H1 (cell line): ENCODE measurements at regions not wholly inside any gene's neighbourhood (a gene's known extent, or its start where the extent isn't known, plus 50 kb on each side); places are given as distances from the start of the nearest gene placed in this dataset.

Experiments used
- CTCF ChIA-PET: fragments of 300-600 bp; sonication (Branson Sonifier 250); formaldehyde crosslinking; loops from one replicate; lab custom pipeline; 2021; ENCODE audit not compliant: partially characterized antibody; lab: Charles Lee
- POLR2A ChIA-PET: fragments of 300-600 bp; sonication (Branson Sonifier 250); formaldehyde crosslinking; loops from one replicate; lab custom pipeline; 2021; ENCODE audit warnings: inconsistent platforms; ENCODE audit not compliant: partially characterized antibody; lab: Charles Lee
- DNase-seq, 2 experiments: peaks; one replicate each; pipeline versions ENCODE4 v3.0.0 to v3.0.0-alpha.2; 2010 to 2022; ENCODE audit warnings: low spot score in 2 of 2, low read depth in 1 of 2, mixed read lengths in 1 of 2
- FAIRE-seq: peaks from 2 replicates; lab custom pipeline; 2011; peaks lifted over from hg19 to GRCh38; lab: Jason Lieb, UNC
- H2AFZ ChIP-seq: 2 replicates; pipeline ENCODE4 v1.8.1; 2012; ENCODE audit warnings: low read length, inconsistent platforms
- H2AK5ac ChIP-seq: 2 replicates; pipeline ENCODE4 v1.6.1; 2013; ENCODE audit warnings: low read depth, low read length
- H2BK120ac ChIP-seq: replicated peaks from 2 replicates; pipeline ENCODE3; 2013; ENCODE audit warnings: low read depth, low read length, inconsistent platforms
- H2BK12ac ChIP-seq: 2 replicates; pipeline ENCODE4 v1.6.1; 2013; ENCODE audit warnings: low read depth, low read length
- H2BK15ac ChIP-seq: 2 replicates; pipeline ENCODE4 v1.6.1; 2013; ENCODE audit warnings: low read length
- H2BK20ac ChIP-seq: 2 replicates; pipeline ENCODE4 v1.6.1; 2013; ENCODE audit warnings: low read length
- H2BK5ac ChIP-seq: 2 replicates; pipeline ENCODE4 v1.6.1; 2013; ENCODE audit warnings: low read depth, low read length
- H3K14ac ChIP-seq: 2 replicates; pipeline ENCODE4 v1.6.1; 2013; ENCODE audit warnings: inconsistent platforms; ENCODE audit not compliant: insufficient read length
- H3K18ac ChIP-seq: 2 replicates; pipeline ENCODE4 v1.6.1; 2013; ENCODE audit warnings: low read length; ENCODE audit errors: extremely low read depth
- H3K23ac ChIP-seq: 2 replicates; pipeline ENCODE4 v1.6.1; 2013; ENCODE audit warnings: inconsistent platforms; ENCODE audit not compliant: insufficient read length
- H3K23me2 ChIP-seq: 2 replicates; pipeline ENCODE4 v1.6.1; 2013; ENCODE audit warnings: low read depth, low read length
- H3K27ac ChIP-seq: 2 replicates; pipeline ENCODE4 v1.6.1; 2011; ENCODE audit warnings: low read depth, low read length, inconsistent platforms
- H3K27me3 ChIP-seq, 4 experiments: replicated peaks in 1 of 4; 1 replicate in 1 of 4; 2 replicates in 3 of 4; pipeline versions ENCODE4 v1.6.1 to v1.8.1; 2011 to 2013; ENCODE audit warnings: low read length in 3 of 4, mild to moderate bottlenecking in 3 of 4, inconsistent platforms in 2 of 4, mixed read lengths in 2 of 4, moderate library complexity in 1 of 4; ENCODE audit not compliant: control insufficient read depth in 3 of 4, insufficient read depth in 3 of 4; ENCODE audit errors: extremely low read depth in 1 of 4
- H3K36me3 ChIP-seq, 4 experiments: 2 replicates each; pipeline versions ENCODE4 v1.6.1 to v1.8.1; 2011 to 2013; ENCODE audit warnings: mild to moderate bottlenecking in 4 of 4, low read length in 3 of 4, moderate library complexity in 2 of 4, control low read depth in 1 of 4, inconsistent platforms in 1 of 4; ENCODE audit not compliant: insufficient read depth in 4 of 4, control insufficient read depth in 2 of 4
- H3K4ac ChIP-seq: replicated peaks from 2 replicates; pipeline ENCODE3; 2013; ENCODE audit warnings: low read length, low read depth, mixed read lengths, inconsistent platforms; ENCODE audit not compliant: insufficient read length
- H3K4me1 ChIP-seq, 4 experiments: replicated peaks in 1 of 4; 1 replicate in 1 of 4; 2 replicates in 3 of 4; pipeline versions ENCODE4 v1.6.1 to v1.8.1; 2011 to 2013; ENCODE audit warnings: low read length in 3 of 4, inconsistent platforms in 2 of 4, mixed read lengths in 1 of 4; ENCODE audit not compliant: insufficient read depth in 4 of 4, control insufficient read depth in 3 of 4
- H3K4me2 ChIP-seq, 2 experiments: 2 replicates each; pipeline versions ENCODE4 v1.6.1 to v1.8.1; 2011 to 2013; ENCODE audit warnings: low read depth in 2 of 2, low read length in 2 of 2, control low read depth in 1 of 2, inconsistent platforms in 1 of 2, mild to moderate bottlenecking in 1 of 2; ENCODE audit not compliant: insufficient read depth in 1 of 2
- H3K4me3 ChIP-seq, 4 experiments: fragments of 200-600, 300-600 bp in 1 of 4; sonication (generic), shearing (Covaris generic), sonication (Bioruptor Twin) in 1 of 4; 2 replicates each; pipeline versions ENCODE4 v1.5.1 to v1.8.1; 2011 to 2016; ENCODE audit warnings: low read length in 4 of 4, low read depth in 3 of 4, control low read depth in 2 of 4, inconsistent platforms in 2 of 4, mild to moderate bottlenecking in 2 of 4, mixed read lengths in 1 of 4, moderate library complexity in 1 of 4; ENCODE audit not compliant: insufficient read depth in 2 of 4; ENCODE audit errors: extremely low read depth in 1 of 4
- H3K56ac ChIP-seq: replicated peaks from 2 replicates; pipeline ENCODE3; 2013; ENCODE audit warnings: low read depth, mild to moderate bottlenecking, mixed read lengths, low read length, inconsistent platforms; ENCODE audit not compliant: insufficient read length
- H3K79me1 ChIP-seq: 2 replicates; pipeline ENCODE4 v1.6.1; 2013; ENCODE audit warnings: low read depth, low read length, control low read depth
- H3K79me2 ChIP-seq, 2 experiments: 2 replicates each; pipeline versions ENCODE4 v1.6.1 to v1.8.1; 2012 to 2013; ENCODE audit warnings: low read length in 2 of 2, mild to moderate bottlenecking in 2 of 2, inconsistent platforms in 1 of 2; ENCODE audit not compliant: insufficient read depth in 2 of 2, control insufficient read depth in 1 of 2
- H3K9ac ChIP-seq, 4 experiments: replicated peaks in 1 of 4; 1 replicate in 1 of 4; 2 replicates in 3 of 4; pipeline versions ENCODE4 v1.6.1 to v1.8.1; 2011 to 2013; ENCODE audit warnings: low read depth in 3 of 4, low read length in 3 of 4, control low read depth in 2 of 4, mild to moderate bottlenecking in 2 of 4, moderate library complexity in 2 of 4, inconsistent platforms in 1 of 4; ENCODE audit errors: extremely low read depth in 1 of 4
- H3K9me3 ChIP-seq, 2 experiments: 2 replicates each; pipeline versions ENCODE4 v1.6.1 to v1.8.1; 2012 to 2013; ENCODE audit warnings: mild to moderate bottlenecking in 2 of 2, moderate library complexity in 2 of 2, control low read depth in 1 of 2, inconsistent platforms in 1 of 2, low read depth in 1 of 2, low read length in 1 of 2, mixed read lengths in 1 of 2; ENCODE audit not compliant: insufficient read depth in 2 of 2
- H4K20me1 ChIP-seq, 2 experiments: replicated peaks in 1 of 2; 2 replicates each; pipeline versions ENCODE3 to v1.8.1; 2011 to 2013; ENCODE audit warnings: inconsistent platforms in 2 of 2, low read length in 2 of 2, mild to moderate bottlenecking in 1 of 2; ENCODE audit not compliant: insufficient read depth in 2 of 2, control insufficient read depth in 1 of 2
- H4K5ac ChIP-seq: 2 replicates; pipeline ENCODE4 v1.6.1; 2013; ENCODE audit warnings: low read length, low read depth, mixed read lengths, inconsistent platforms; ENCODE audit not compliant: insufficient read length
- H4K8ac ChIP-seq: 2 replicates; pipeline ENCODE4 v1.8.0; 2013; ENCODE audit warnings: mild to moderate bottlenecking, moderate library complexity, low read length, inconsistent platforms; ENCODE audit not compliant: insufficient read depth; ENCODE audit errors: extremely low read depth
- H4K91ac ChIP-seq: replicated peaks from 2 replicates; pipeline ENCODE3; 2013; ENCODE audit warnings: low read length, mixed read lengths, inconsistent platforms; ENCODE audit not compliant: insufficient read length
- ATF3 ChIP-seq: IDR thresholded peaks from 2 replicates; pipeline ENCODE4 v1.6.1; 2011; ENCODE audit warnings: low read depth, mild to moderate bottlenecking, low read length; ENCODE audit not compliant: insufficient read depth
- BCL11A ChIP-seq, 2 experiments: IDR thresholded peaks; one replicate each; pipeline ENCODE4 v1.6.1; 2011; ENCODE audit warnings: low read depth in 2 of 2, low read length in 2 of 2, mild to moderate bottlenecking in 2 of 2
- BRCA1 ChIP-seq: IDR thresholded peaks from 2 replicates; pipeline ENCODE4 v1.6.1; 2012; ENCODE audit warnings: low read depth, low read length, improper control_type of control experiment
- CBX8 ChIP-seq: fragments of 300-800, 300-1000 bp; sonication (generic); IDR thresholded peaks from 2 replicates; pipeline ENCODE4 v1.7.1; 2016; ENCODE audit warnings: low read depth, low read length, borderline replicate concordance
- MAFK ChIP-seq: IDR thresholded peaks from 2 replicates; pipeline ENCODE4 v1.6.1; 2012; ENCODE audit warnings: low read depth, mild to moderate bottlenecking, improper control_type of control experiment, low read length
- RAD21 ChIP-seq, 2 experiments: IDR thresholded peaks in 1 of 2; conservative IDR thresholded peaks in 1 of 2; 2 replicates each; pipeline ENCODE4 v1.6.1; 2011; ENCODE audit warnings: low read depth in 2 of 2, low read length in 2 of 2, improper control_type of control experiment in 1 of 2, inconsistent platforms in 1 of 2, mild to moderate bottlenecking in 1 of 2, moderate library complexity in 1 of 2
- SIN3A ChIP-seq, 2 experiments: IDR thresholded peaks in 1 of 2; conservative IDR thresholded peaks in 1 of 2; 2 replicates each; pipeline ENCODE4 v1.6.1; 2011 to 2012; ENCODE audit warnings: low read length in 2 of 2, improper control_type of control experiment in 1 of 2, low read depth in 1 of 2, mild to moderate bottlenecking in 1 of 2
- SIRT6 ChIP-seq: IDR thresholded peaks from one replicate; pipeline ENCODE4 v1.7.1; 2012; ENCODE audit warnings: low read length, inconsistent platforms
- TEAD4 ChIP-seq: IDR thresholded peaks from 2 replicates; pipeline ENCODE4 v1.6.1; 2012; ENCODE audit warnings: low read depth, low read length, inconsistent platforms, mixed read lengths
- WGBS, 2 experiments: shearing (Covaris generic) in 1 of 2; methylation state at CpG; one replicate each; pipeline versions ENCODE4 v1.1.6 to v1.1.7; 2013 to 2015; ENCODE audit warnings: low lambda C conversion rate in 2 of 2, mixed read lengths in 2 of 2, inconsistent platforms in 1 of 2, low coverage in 1 of 2, missing lambda C conversion rate in 1 of 2; ENCODE audit not compliant: insufficient replicate concordance in 2 of 2, insufficient coverage in 1 of 2, insufficient read length in 1 of 2; ENCODE audit errors: extremely low coverage in 1 of 2, missing lambda C conversion rate in 1 of 2; 5-methylcytosine and 5-hydroxymethylcytosine counted together

- ChIA-PET POLR2A (no interaction called here), CTCF (no interaction called here)
- Histone ChIP-seq H3K27me3 (no peaks in the 10 kb centered on the region), H3K27ac (no peak overlapping the region), H3K4me2 (no peak overlapping the region), H3K79me1 (no peaks in the 10 kb centered on the region), H3K18ac (no peak overlapping the region), H3K4me3 (no peak overlapping the region), H4K5ac (no peak overlapping the region), H2BK15ac (no peak overlapping the region), H4K20me1 (no peaks in the 10 kb centered on the region), H4K8ac (no peak overlapping the region), H2AK5ac (no peak overlapping the region), H4K91ac (no peak overlapping the region), H3K9me3 (no peaks in the 10 kb centered on the region), H3K79me2 (no peaks in the 10 kb centered on the region), H2BK120ac (no peak overlapping the region), H3K4me1 (peaks cover 0 to 2% (median 0%) of the 10 kb centered on the region in 4 experiments; a peak in 1 of 7 replicates), H2BK5ac (no peak overlapping the region), H2AFZ (0 out of 2 replicates have a peak overlapping the region, but pooled peaks have one; percentile 82), H3K56ac (no peak overlapping the region), H3K14ac (no peak overlapping the region), H3K23ac (no peak overlapping the region), H3K36me3 (no peaks in the 10 kb centered on the region), H3K9ac (no peak overlapping the region), H2BK12ac (no peak overlapping the region), H3K4ac (no peak overlapping the region), H2BK20ac (no peak overlapping the region), H3K23me2 (no peaks in the 10 kb centered on the region)
- FAIRE-seq (no peak), DNase-seq (no peak)
- 75% methylated on average over 4 of the region's 4 CpGs; no CpG with 5 or more reads in 1 of the 2 experiments for WGBS, 2 experiments
- TF ChIP-seq RAD21 (IDR thresholded peaks at IDR 0.05 in 1 of 2, conservative IDR thresholded peaks at IDR 0.05 in 1 of 2; ENCODE audit: low read depth in 2 of 2, low read length in 2 of 2) = no peak
- TF ChIP-seq BCL11A (IDR thresholded peaks at IDR 0.05; ENCODE audit: low read depth in 2 of 2, low read length in 2 of 2) = no peak
- no peak for TF ChIP-seq CBX8
- no peak for TF ChIP-seq BRCA1
- TF ChIP-seq ATF3 = no peak
- no peak for TF ChIP-seq TEAD4
- TF ChIP-seq MAFK = no peak
- TF ChIP-seq SIN3A (conservative IDR thresholded peaks at IDR 0.05 in 1 of 2, IDR thresholded peaks at IDR 0.05 in 1 of 2; ENCODE audit: low read depth in 1 of 2, low read length in 2 of 2) = no peak
- TF ChIP-seq SIRT6 = no peak
Measured at GRCh38 chr3:148330542-148330941, 367.2 kb upstream of the AGTR1 start.
